ENCODE measurements at regions not wholly inside any gene's neighbourhood (a gene's known extent, or its start where the extent isn't known, plus 50 kb on each side); places are given as distances from the start of the nearest gene placed in this dataset.
"Not testable (repeated sequence)": the region's sequence is repeated elsewhere in the genome, so short reads cannot be mapped to it uniquely, and the experiment has no call there.

GRCh38 chr14:45940318-45940717, 687.3 kb upstream of the MIS18BP1 start:
- Histone ChIP-seq H3K9me3 (ENCODE audit: low read depth) (no peaks in the 10 kb centered on the region), H2AFZ (no peak overlapping the region), H3K27me3 (no peaks in the 10 kb centered on the region), H4K20me1 (ENCODE audit: insufficient read depth, poor library complexity, severe bottlenecking) (no peaks in the 10 kb centered on the region), H3K9me2 (replicated peaks; ENCODE audit: insufficient read depth) (no peaks in the 10 kb centered on the region), H3K4me3 (no peak overlapping the region), H3K4me2 (no peak overlapping the region), H3K79me2 (no peaks in the 10 kb centered on the region), H3K27ac (no peak overlapping the region), H3K36me3 (replicated peaks; ENCODE audit: insufficient read depth, low read depth) (no peaks in the 10 kb centered on the region), H3K4me1 (ENCODE audit: insufficient read depth) (no peaks in the 10 kb centered on the region)
- no peak for DNase-seq (ENCODE audit: low spot score)
- TF ChIP-seq EZH2 (IDR thresholded peaks at IDR 0.05; ENCODE audit: borderline replicate concordance), result no peak
- TF ChIP-seq CTCF (IDR thresholded peaks at IDR 0.05; ENCODE audit: poor library complexity), result no peak
- no peak for TF ChIP-seq EZH2phosphoT487 (IDR thresholded peaks at IDR 0.05; ENCODE audit: low read depth, severe bottlenecking, unreplicated experiment)

DNA sequence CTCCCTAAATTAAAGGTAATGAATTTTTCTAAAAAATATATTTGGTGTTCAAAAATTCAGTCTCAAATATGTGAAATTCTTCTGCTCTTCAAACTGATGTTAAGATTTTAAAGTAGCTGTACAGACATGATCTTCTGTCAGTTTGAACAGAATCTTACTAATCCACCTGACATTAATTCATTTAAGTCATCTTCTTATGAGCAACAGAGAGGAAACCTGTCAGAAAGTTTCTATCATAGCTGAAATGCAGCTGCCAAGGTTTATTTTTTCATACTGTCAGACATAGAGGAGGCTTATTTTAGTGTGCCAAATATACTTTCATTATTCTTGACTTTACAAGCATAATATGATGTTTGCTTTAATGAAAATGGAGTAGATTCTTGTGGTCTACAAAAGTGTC, 686.6 kb upstream of the MIS18BP1 start:
- Histone ChIP-seq H2AFZ (no peak overlapping the region), H3K4me2 (no peak overlapping the region), H3K9me2 (replicated peaks; ENCODE audit: insufficient read depth) (no peaks in the 10 kb centered on the region), H3K36me3 (replicated peaks; ENCODE audit: insufficient read depth, low read depth) (no peaks in the 10 kb centered on the region), H3K4me3 (no peak overlapping the region), H3K27me3 (no peaks in the 10 kb centered on the region), H3K4me1 (ENCODE audit: insufficient read depth) (no peaks in the 10 kb centered on the region), H4K20me1 (ENCODE audit: insufficient read depth, poor library complexity, severe bottlenecking) (no peaks in the 10 kb centered on the region), H3K79me2 (no peaks in the 10 kb centered on the region), H3K27ac (no peak overlapping the region), H3K9me3 (ENCODE audit: low read depth) (no peaks in the 10 kb centered on the region)
- DNase-seq (ENCODE audit: low spot score), result no peak
- TF ChIP-seq EZH2 (IDR thresholded peaks at IDR 0.05; ENCODE audit: borderline replicate concordance) (no peak), CTCF (IDR thresholded peaks at IDR 0.05; ENCODE audit: poor library complexity) (no peak), EZH2phosphoT487 (IDR thresholded peaks at IDR 0.05; ENCODE audit: low read depth, severe bottlenecking, unreplicated experiment) (no peak)

GRCh38 chr14:45919995-45920394, 667.0 kb upstream of the MIS18BP1 start:
- not testable (repeated sequence) for H3K79me2 ChIP-seq

DNA sequence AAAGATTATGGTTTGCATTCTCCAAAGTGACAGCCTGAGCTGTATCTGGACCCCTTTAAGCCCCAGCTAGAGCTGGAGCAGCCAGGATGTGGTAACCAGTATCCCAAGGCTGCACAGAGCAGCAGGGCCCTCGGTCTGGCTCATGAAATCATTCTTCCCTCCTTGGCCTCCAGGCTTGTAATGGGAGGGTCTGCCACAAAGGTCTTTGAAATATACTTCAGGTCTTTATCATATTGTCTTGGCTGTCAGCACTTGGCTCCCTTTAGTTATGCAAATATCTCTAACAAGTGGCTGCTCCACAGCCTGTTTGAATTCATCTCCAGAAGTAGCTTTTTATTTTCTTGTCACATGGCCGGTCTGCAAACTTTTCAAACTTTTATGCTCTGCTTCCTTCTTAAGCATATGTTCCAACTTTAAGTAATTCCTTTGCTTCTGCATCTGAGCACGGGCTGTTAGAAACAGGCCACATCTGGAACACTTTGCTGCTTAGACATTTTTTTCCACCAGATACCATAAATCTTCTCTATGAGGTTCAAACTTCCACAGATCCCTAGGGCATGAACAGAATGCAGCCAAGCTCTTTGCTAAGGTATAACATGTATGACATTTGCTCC, 663.4 kb upstream of the MIS18BP1 start:
- H3K27ac ChIP-seq, result no peak overlapping the region
- DNase-seq (ENCODE audit: low spot score), result no peak
- no peaks in the 10 kb centered on the region for H3K27me3 ChIP-seq
- H3K4me2 ChIP-seq, result no peak overlapping the region
- no peaks in the 10 kb centered on the region for H4K20me1 ChIP-seq (ENCODE audit: insufficient read depth, poor library complexity, severe bottlenecking)
- no peaks in the 10 kb centered on the region for H3K4me1 ChIP-seq (ENCODE audit: insufficient read depth)
- no peaks in the 10 kb centered on the region for H3K9me3 ChIP-seq (ENCODE audit: low read depth)
- no peak overlapping the region for H3K4me3 ChIP-seq
- H2AFZ ChIP-seq, result no peak overlapping the region
- TF ChIP-seq CTCF (IDR thresholded peaks at IDR 0.05; ENCODE audit: poor library complexity) (no peak), EZH2phosphoT487 (IDR thresholded peaks at IDR 0.05; ENCODE audit: low read depth, severe bottlenecking, unreplicated experiment) (no peak), EZH2 (IDR thresholded peaks at IDR 0.05; ENCODE audit: borderline replicate concordance) (no peak)
- 63% methylated on average over 3 of the region's 3 CpGs for WGBS (ENCODE audit: low lambda C conversion rate, missing lambda C conversion rate)
- no peaks in the 10 kb centered on the region for H3K9me2 ChIP-seq (replicated peaks; ENCODE audit: insufficient read depth)
- no peaks in the 10 kb centered on the region for H3K36me3 ChIP-seq (replicated peaks; ENCODE audit: insufficient read depth, low read depth)
- H3K79me2 ChIP-seq, result no peaks in the 10 kb centered on the region

More at GRCh38 chr14:45919995-45920394, 667.0 kb upstream of the MIS18BP1 start:
- H3K9me3 ChIP-seq (ENCODE audit: low read depth); H4K20me1 ChIP-seq (ENCODE audit: insufficient read depth, poor library complexity, severe bottlenecking); H2AFZ ChIP-seq; H3K9me2 ChIP-seq (replicated peaks; ENCODE audit: insufficient read depth); H3K27me3 ChIP-seq; H3K27ac ChIP-seq; H3K4me3 ChIP-seq; H3K4me1 ChIP-seq (ENCODE audit: insufficient read depth); DNase-seq (ENCODE audit: low spot score); H3K4me2 ChIP-seq; H3K36me3 ChIP-seq (replicated peaks; ENCODE audit: insufficient read depth, low read depth): not testable (repeated sequence)
- WGBS (ENCODE audit: low lambda C conversion rate, missing lambda C conversion rate), result 63% methylated on average over 3 of the region's 3 CpGs
